T-cell (primary cell): ENCODE measurements at regions not wholly inside any gene's neighbourhood (a gene's known extent, or its start where the extent isn't known, plus 50 kb on each side); places are given as distances from the start of the nearest gene placed in this dataset.

Source experiments
- ATAC-seq, 4 experiments: fragments of 200-7000 bp in 3 of 4; fragments of 150-1000 bp in 1 of 4; cut with Tn5 transposase; replicated peaks in 1 of 4; 1 replicate in 3 of 4; 2 replicates in 1 of 4; pipeline ENCODE4 v1.10.0; 2021; ENCODE audit warnings: moderate library complexity in 3 of 4, mild to moderate bottlenecking in 2 of 4, moderate number of reproducible peaks in 1 of 4
- CTCF ChIA-PET, 2 donors: fragments of 300-600 bp; sonication (Branson Sonifier 250); formaldehyde crosslinking; loops; one replicate each; lab custom pipeline; 2022; ENCODE audit warnings: antibody characterized with exemption in 2 of 2; lab: Charles Lee
- POLR2A ChIA-PET, 2 donors: fragments of 300-600 bp; sonication (Branson Sonifier 250); formaldehyde crosslinking; loops; one replicate each; lab custom pipeline; 2022; ENCODE audit warnings: antibody characterized with exemption in 2 of 2; lab: Charles Lee
- DNase-seq, 35 experiments: peaks; one replicate each; pipeline versions ENCODE4 v3.0.0 to v3.0.0-alpha.2; 2013 to 2023
- H3K27ac ChIP-seq: one replicate; pipeline ENCODE4 v1.5.1; 2013; ENCODE audit warnings: low read length
- H3K27me3 ChIP-seq, 2 experiments: replicated peaks in 1 of 2; 1 replicate in 1 of 2; 2 replicates in 1 of 2; pipeline versions ENCODE4 v1.6.1 to v1.7.0; 2013; ENCODE audit warnings: low read length in 1 of 2, mixed read lengths in 1 of 2; ENCODE audit not compliant: control insufficient read depth in 2 of 2, insufficient read depth in 2 of 2; ENCODE audit errors: extremely low read depth in 1 of 2
- H3K36me3 ChIP-seq, 2 donors: 1 replicate in 1 of 2; 2 replicates in 1 of 2; pipeline versions ENCODE4 v1.6.1 to v1.7.0; 2013; ENCODE audit warnings: low read length in 1 of 2; ENCODE audit not compliant: control insufficient read depth in 2 of 2, insufficient read depth in 1 of 2; ENCODE audit errors: extremely low read depth in 1 of 2
- H3K4me1 ChIP-seq, 2 experiments: 1 replicate in 1 of 2; 2 replicates in 1 of 2; pipeline versions ENCODE4 v1.6.1 to v1.7.0; 2013; ENCODE audit warnings: low read length in 2 of 2, mixed read lengths in 1 of 2; ENCODE audit not compliant: insufficient read depth in 2 of 2, control insufficient read depth in 1 of 2; ENCODE audit errors: extremely low read depth in 1 of 2
- H3K4me3 ChIP-seq, 2 donors: 1 replicate in 1 of 2; 2 replicates in 1 of 2; pipeline versions ENCODE4 v1.5.1 to v1.7.0; 2013; ENCODE audit warnings: mild to moderate bottlenecking in 2 of 2, low read length in 1 of 2, moderate library complexity in 1 of 2; ENCODE audit not compliant: control insufficient read depth in 1 of 2; ENCODE audit errors: extremely low read depth in 1 of 2
- H3K9me3 ChIP-seq: 2 replicates; pipeline ENCODE4 v1.7.0; 2013
- H3K27ac Mint-ChIP-seq, 2 donors: one replicate each; pipeline ENCODE4 v1.8.0; 2020 to 2021; ENCODE audit warnings: mild to moderate bottlenecking in 2 of 2, mixed read lengths in 2 of 2
- H3K27me3 Mint-ChIP-seq, 2 donors: one replicate each; pipeline ENCODE4 v1.8.0; 2021 to 2022; ENCODE audit warnings: mixed read lengths in 2 of 2
- H3K36me3 Mint-ChIP-seq: one replicate; pipeline ENCODE4 v1.8.0; 2021; ENCODE audit warnings: mixed read lengths
- H3K4me1 Mint-ChIP-seq, 3 donors: one replicate each; pipeline ENCODE4 v1.8.0; 2020 to 2022; ENCODE audit warnings: mixed read lengths in 3 of 3, mild to moderate bottlenecking in 1 of 3
- H3K4me3 Mint-ChIP-seq, 3 donors: one replicate each; pipeline ENCODE4 v1.8.0; 2020 to 2022; ENCODE audit warnings: mild to moderate bottlenecking in 3 of 3, mixed read lengths in 3 of 3, moderate library complexity in 3 of 3
- H3K9me3 Mint-ChIP-seq, 3 donors: one replicate each; pipeline ENCODE4 v1.8.0; 2020 to 2022; ENCODE audit warnings: mixed read lengths in 3 of 3
- WGBS: methylation state at CpG from one replicate; pipeline ENCODE4 v1.1.5; 2013; ENCODE audit warnings: missing lambda C conversion rate; ENCODE audit not compliant: insufficient coverage; 5-methylcytosine and 5-hydroxymethylcytosine counted together

GRCh38 chr2:209236377-209236776 lies 187.5 kb upstream of the MAP2 start:
- H3K27ac Mint-ChIP-seq = no peak overlapping the region
- Histone ChIP-seq H3K4me1 (no peaks in the 10 kb centered on the region), H3K36me3 (no peaks in the 10 kb centered on the region), H3K27ac (no peak overlapping the region), H3K4me3 (no peak overlapping the region), H3K9me3 (no peaks in the 10 kb centered on the region), H3K27me3 (no peaks in the 10 kb centered on the region)
- H3K36me3 Mint-ChIP-seq = no peaks in the 10 kb centered on the region
- DNase-seq (no peak), ATAC-seq (no peak)
- ChIA-PET CTCF (no interaction called here), POLR2A (no interaction called here)
- no peaks in the 10 kb centered on the region for H3K4me1 Mint-ChIP-seq
- H3K4me3 Mint-ChIP-seq = no peak overlapping the region
- WGBS = no CpG with 5 or more reads among the region's 2 CpGs
- H3K27me3 Mint-ChIP-seq = no peaks in the 10 kb centered on the region
- peaks cover 9 to 11% (median 9%) of the 10 kb centered on the region in 3 donors for H3K9me3 Mint-ChIP-seq

- Histone ChIP-seq H3K4me1 (no peaks in the 10 kb centered on the region), H3K4me3 (no peak overlapping the region), H3K9me3 (no peaks in the 10 kb centered on the region), H3K27ac (no peak overlapping the region), H3K27me3 (no peaks in the 10 kb centered on the region), H3K36me3 (no peaks in the 10 kb centered on the region)
- no CpG with 5 or more reads among the region's 3 CpGs for WGBS
- Mint-ChIP-seq H3K9me3 (peaks cover 17 to 19% (median 18%) of the 10 kb centered on the region in 3 donors), H3K27me3 (no peaks in the 10 kb centered on the region), H3K4me1 (no peaks in the 10 kb centered on the region), H3K4me3 (no peak overlapping the region), H3K36me3 (no peaks in the 10 kb centered on the region), H3K27ac (no peak overlapping the region)
- CTCF ChIA-PET = no interaction called here
- no peak for DNase-seq
- ATAC-seq = no peak
- POLR2A ChIA-PET = no interaction called here
These were observed 184.9 kb upstream of the MAP2 start for GRCh38 chr2:209238765-209239584.

GRCh38 chr2:209239585-209239938 lies 184.3 kb upstream of the MAP2 start:
- H3K36me3 ChIP-seq = no peaks in the 10 kb centered on the region
- no peaks in the 10 kb centered on the region for H3K4me1 ChIP-seq
- Mint-ChIP-seq H3K36me3 (no peaks in the 10 kb centered on the region), H3K27ac (no peak overlapping the region), H3K4me1 (no peaks in the 10 kb centered on the region), H3K27me3 (no peaks in the 10 kb centered on the region), H3K9me3 (peaks cover 18 to 23% (median 19%) of the 10 kb centered on the region in 3 donors), H3K4me3 (no peak overlapping the region)
- H3K4me3 ChIP-seq = no peak overlapping the region
- H3K9me3 ChIP-seq = no peaks in the 10 kb centered on the region
- WGBS = no CpG with 5 or more reads among the region's 2 CpGs
- ChIA-PET CTCF (no interaction called here), POLR2A (no interaction called here)
- ATAC-seq (no peak), DNase-seq (no peak)
- no peak overlapping the region for H3K27ac ChIP-seq
- H3K27me3 ChIP-seq = no peaks in the 10 kb centered on the region

GRCh38 chr2:209240204-209240603 lies 183.6 kb upstream of the MAP2 start:
- no CpG with 5 or more reads among the region's 1 CpG for WGBS
- H3K36me3 ChIP-seq = no peaks in the 10 kb centered on the region
- ChIA-PET CTCF (no interaction called here), POLR2A (no interaction called here)
- no peak overlapping the region for H3K4me3 ChIP-seq
- Mint-ChIP-seq H3K4me3 (no peak overlapping the region), H3K27ac (no peak overlapping the region), H3K36me3 (no peaks in the 10 kb centered on the region), H3K27me3 (no peaks in the 10 kb centered on the region), H3K4me1 (no peaks in the 10 kb centered on the region), H3K9me3 (peaks cover 18 to 23% (median 19%) of the 10 kb centered on the region in 3 donors)
- H3K27me3 ChIP-seq = no peaks in the 10 kb centered on the region
- no peak for ATAC-seq
- DNase-seq = no peak
- H3K4me1 ChIP-seq = no peaks in the 10 kb centered on the region
- no peaks in the 10 kb centered on the region for H3K9me3 ChIP-seq
- no peak overlapping the region for H3K27ac ChIP-seq

DNA sequence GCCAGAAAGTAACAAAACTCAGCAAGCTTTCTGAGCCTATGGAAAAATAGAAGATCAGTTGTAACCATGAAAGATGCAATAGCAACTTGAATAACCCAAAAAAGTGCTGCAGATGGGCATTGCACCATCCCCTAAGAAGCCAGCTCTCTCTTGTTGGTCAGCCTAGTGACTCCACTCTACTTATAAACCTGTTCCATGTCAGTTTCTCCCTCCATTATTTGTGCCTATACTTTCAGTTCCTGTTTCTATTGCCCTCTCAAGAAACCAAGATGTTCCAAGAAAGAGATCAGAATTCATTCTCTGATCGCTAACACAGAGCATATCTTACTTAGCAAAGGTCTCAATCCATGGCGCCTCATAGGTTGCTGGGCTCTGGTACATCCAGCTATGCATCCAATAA lies 170.3 kb upstream of the MAP2 start:
- no peaks in the 10 kb centered on the region for H3K27me3 Mint-ChIP-seq
- H3K4me3 ChIP-seq = no peak overlapping the region
- no peak overlapping the region for H3K27ac Mint-ChIP-seq
- DNase-seq = no peak
- no peaks in the 10 kb centered on the region for H3K36me3 Mint-ChIP-seq
- CTCF ChIA-PET = no interaction called here
- no peak overlapping the region for H3K4me3 Mint-ChIP-seq
- no peaks in the 10 kb centered on the region for H3K27me3 ChIP-seq
- 89% methylated on average over 1 of the region's 2 CpGs for WGBS
- H3K4me1 Mint-ChIP-seq = no peaks in the 10 kb centered on the region
- H3K9me3 ChIP-seq = no peaks in the 10 kb centered on the region
- POLR2A ChIA-PET = interaction anchor here in 1 of 2 donors (0.7 kb wide), 1 partner anchor 1428 kb away, joined by 3 read pairs; no protein-coding TSS in a partner anchor
- ATAC-seq = no peak
- H3K36me3 ChIP-seq = no peaks in the 10 kb centered on the region
- H3K27ac ChIP-seq = no peak overlapping the region
- H3K9me3 Mint-ChIP-seq = no peaks in the 10 kb centered on the region
- H3K4me1 ChIP-seq = no peaks in the 10 kb centered on the region

DNA sequence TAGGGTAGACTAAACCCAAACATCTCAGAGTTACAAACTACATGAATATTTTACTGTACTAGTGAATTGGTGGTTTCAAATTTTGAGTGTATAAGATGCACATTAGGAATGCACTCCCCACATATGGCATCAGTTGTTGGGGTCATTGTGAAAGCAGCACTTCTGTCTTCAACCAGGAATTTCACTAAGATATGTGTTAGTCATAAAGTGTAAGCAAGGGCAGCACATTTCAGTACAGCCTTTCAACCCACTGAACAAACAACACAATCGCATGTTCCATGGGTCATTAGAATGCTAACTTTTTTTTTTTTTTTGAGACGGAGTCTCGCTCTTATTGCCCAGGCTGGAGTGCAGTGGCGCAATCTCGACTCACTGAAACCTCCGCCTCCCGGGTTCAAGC lies 164.1 kb upstream of the MAP2 start:
- no peaks in the 10 kb centered on the region for H3K36me3 ChIP-seq
- no peaks in the 10 kb centered on the region for H3K4me1 ChIP-seq
- Mint-ChIP-seq H3K36me3 (no peaks in the 10 kb centered on the region), H3K27me3 (no peaks in the 10 kb centered on the region), H3K9me3 (peaks cover 0 to 10% (median 5%) of the 10 kb centered on the region in 3 donors), H3K4me3 (no peak overlapping the region), H3K27ac (no peak overlapping the region), H3K4me1 (no peaks in the 10 kb centered on the region)
- ChIA-PET POLR2A (no interaction called here), CTCF (no interaction called here)
- H3K4me3 ChIP-seq = no peak overlapping the region
- no peak for DNase-seq
- ATAC-seq = no peak
- H3K9me3 ChIP-seq = no peaks in the 10 kb centered on the region
- no CpG with 5 or more reads among the region's 7 CpGs for WGBS
- H3K27me3 ChIP-seq = no peaks in the 10 kb centered on the region
- H3K27ac ChIP-seq = no peak overlapping the region
